ENCODE measurements at regions not wholly inside any gene's neighbourhood (a gene's known extent, or its start where the extent isn't known, plus 50 kb on each side); places are given as distances from the start of the nearest gene placed in this dataset.

DNA sequence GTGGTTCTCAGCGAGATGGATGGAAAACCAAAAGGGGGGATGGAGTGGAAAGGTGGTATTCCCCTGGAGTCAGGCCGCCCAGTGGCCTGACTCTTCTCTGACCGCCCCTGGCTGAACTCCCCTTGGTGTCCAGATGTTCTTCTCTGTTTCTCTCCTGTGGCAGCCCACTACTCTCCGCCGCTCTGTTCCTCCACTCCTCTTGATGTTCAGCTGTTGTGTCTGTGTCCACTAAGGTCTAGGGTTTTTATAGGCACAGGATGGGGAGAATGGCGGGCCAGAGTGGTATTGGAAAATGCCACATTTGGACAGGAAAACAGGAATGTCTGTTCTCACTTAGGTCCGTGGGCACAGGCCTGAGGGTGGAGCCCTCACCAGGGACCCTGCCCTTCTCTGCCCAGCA, 954.3 kb upstream of the MBL2 start:
- TF ChIP-seq POLR2A (IDR thresholded peaks at IDR 0.05) (no peak), CTCF (IDR thresholded peaks at IDR 0.05) (no peak)
